HG02642 (cell line): ENCODE measurements at regions not wholly inside any gene's neighbourhood (a gene's known extent, or its start where the extent isn't known, plus 50 kb on each side); places are given as distances from the start of the nearest gene placed in this dataset.

Source experiments
- ATAC-seq: cut with Tn5 transposase; IDR thresholded peaks from one replicate; pipeline ENCODE4 v1.9.1; 2021; ENCODE audit warnings: mild to moderate bottlenecking; ENCODE audit not compliant: unreplicated experiment, poor library complexity

DNA sequence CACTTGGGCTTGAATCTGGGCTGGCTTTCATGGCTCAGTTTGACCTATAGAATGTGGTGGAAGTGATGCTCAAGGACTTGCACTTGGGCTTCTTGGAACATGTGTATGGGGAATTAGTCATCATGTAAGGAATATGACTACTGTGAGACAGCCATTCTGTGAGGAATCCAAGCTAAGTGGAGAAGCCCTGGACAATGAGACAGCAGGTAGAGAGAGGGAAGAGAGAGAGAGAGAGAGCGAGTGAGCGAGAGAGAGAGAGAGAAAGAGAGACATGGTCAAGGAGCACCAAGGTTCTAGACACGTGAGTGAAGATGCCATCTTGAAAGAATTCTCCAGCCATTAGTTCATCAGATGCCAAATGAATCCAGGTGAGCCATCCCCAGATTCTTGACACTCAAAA is 261.6 kb upstream of the SORL1-AS1 start:
- no peak for ATAC-seq

DNA sequence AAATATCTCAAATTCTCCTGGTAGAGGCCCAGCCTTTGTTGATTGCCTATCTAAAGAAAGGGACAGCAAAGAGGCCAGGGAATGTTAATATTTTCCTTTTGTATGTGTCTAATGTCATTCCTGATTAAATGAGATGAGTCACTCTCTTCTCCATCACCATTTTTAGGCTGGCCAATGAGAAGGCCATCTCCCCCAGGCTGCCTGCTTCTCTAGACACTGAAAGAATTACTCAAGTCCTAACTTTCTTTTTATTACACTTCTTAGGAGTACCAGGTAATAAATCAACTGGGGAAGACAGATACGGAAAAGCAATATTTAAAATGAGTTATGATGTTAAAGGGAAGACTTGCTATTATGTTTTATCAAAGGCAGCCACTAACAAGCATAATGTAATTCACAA is 259.2 kb upstream of the SORL1-AS1 start:
- ATAC-seq: no peak

DNA sequence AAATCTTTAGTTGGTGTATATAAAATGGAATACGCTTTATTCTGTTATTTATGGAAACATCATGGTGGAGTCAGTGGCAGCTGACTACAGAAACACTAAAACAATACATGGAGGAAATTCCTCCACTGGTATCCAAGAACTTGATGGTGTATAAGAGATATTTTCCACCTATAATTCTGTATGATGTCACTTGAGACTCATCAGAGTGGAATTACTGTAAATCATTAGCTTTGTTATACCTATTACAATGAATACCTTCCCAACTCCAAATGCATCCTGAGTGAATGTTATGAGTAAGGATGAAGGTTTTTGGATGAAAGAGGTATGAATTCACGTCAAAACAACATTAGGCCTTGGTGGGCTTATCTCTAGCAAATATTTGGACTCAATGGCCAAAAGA is 258.5 kb upstream of the SORL1-AS1 start:
- no peak for ATAC-seq

DNA sequence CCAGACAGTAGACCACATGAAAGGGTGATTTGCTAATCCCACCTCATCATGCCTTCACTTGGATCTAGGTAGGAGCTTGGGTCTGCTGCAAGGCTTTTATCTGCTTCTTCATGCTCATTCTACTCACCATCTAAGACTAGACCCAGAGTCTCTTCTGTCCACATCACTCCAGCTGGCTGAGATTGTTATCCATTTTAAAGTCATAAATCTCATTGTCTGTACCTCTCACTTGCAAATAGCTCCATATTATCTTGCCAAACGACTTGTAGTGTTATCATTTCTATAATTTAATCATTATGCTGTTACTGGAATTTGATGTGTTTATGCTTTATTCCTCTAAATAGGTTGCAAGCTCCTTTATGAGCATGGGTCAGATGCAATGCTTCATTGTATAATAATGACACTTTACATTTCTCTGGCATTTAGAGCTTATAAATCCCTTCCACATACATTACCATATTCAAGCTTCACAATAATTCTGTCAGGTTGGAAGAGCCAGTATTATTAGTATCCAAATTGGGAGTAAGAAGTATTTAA is 254.2 kb upstream of the SORL1-AS1 start:
- no peak for ATAC-seq

DNA sequence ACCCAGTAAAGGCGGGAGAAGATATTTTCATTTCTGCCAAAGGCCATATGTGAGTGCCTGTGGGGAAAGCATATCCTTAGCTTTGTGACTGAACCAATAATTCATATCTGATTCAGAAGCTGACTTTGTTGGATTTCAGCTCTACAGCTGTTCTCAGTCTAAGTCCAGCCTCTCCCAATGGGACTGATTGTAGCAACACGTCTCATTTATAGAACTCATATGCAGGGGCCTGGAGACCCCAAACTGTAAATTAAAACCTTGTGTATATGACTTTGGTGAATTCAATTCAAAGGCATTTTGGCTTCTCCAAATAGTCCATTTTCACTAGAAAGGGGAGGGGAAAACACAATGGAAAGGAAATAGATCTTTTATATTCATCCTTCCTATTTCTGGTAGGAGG is 250.4 kb upstream of the SORL1-AS1 start:
- ATAC-seq: no peak

DNA sequence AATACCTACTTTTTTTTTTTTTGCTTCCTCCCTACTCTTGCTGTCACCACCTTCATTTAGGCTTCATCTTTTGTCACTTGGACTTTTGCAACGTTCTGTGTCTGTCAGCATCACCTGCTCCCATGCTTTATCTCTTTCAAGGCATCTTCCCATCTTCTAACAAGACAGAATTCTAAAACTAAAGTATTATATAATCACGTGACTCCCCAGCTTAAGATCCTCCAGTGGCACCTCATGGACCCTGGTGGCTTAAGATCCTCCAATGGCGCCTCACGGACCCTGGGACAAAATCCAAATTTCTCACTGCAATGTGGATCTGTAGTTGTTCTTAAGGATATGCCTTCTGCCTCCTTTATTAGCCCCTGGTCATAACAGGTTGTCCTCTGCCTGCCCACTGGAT is 248.2 kb upstream of the SORL1-AS1 start:
- ATAC-seq: no peak

DNA sequence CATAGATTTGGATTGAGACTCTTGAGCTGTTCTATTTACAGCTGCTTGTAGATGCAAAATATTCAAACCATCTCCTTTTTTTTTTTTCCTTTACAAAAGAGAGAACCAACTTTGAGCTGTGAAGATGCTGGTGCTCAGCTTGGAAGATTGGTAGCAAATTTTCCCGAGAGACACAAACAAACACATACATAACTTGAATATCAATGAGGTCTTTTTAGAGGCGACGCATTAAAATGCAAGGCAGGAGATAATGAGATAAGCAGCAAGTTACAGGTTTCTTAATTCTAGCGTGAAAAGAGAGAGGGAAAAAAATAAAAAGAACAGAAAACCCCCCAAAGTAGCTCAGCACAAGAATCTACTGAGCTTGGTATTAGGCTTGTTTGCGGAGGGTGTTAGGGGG is 247.0 kb upstream of the SORL1-AS1 start:
- no peak for ATAC-seq

DNA sequence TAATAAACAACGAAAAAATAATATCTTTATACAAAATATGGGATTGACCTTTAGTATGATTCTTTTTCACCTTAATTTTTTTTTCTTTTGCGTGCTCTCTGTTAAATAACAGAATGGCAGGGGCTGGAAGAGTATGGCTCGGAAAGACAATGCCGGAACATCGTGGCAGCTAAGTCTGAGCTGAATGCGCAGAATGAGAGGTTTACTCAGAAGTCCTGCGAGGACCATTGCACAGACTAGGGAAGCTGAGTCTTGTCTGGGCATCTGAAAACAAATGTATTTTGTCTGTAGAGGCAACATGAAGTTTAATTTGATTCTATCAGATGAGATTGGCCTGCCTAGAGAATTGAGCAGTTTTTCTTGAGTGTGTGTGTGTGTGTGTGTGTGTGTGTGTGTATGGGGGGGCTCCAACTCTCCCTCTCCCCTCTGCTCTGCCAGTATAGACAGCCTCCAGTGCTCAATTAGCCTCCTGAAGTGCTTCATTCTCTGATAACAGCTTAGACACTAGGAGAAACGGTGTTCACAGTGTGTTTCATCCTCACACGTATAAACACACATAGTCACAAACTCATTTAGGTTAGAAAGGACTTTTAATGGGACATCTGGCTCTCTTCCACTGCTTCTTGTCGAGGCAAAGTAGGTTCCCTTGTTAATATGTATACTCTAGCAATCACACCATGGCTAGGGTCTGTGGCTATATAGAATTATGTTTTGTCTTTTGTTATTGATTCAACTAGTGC is 244.3 kb upstream of the SORL1-AS1 start:
- ATAC-seq: no peak

DNA sequence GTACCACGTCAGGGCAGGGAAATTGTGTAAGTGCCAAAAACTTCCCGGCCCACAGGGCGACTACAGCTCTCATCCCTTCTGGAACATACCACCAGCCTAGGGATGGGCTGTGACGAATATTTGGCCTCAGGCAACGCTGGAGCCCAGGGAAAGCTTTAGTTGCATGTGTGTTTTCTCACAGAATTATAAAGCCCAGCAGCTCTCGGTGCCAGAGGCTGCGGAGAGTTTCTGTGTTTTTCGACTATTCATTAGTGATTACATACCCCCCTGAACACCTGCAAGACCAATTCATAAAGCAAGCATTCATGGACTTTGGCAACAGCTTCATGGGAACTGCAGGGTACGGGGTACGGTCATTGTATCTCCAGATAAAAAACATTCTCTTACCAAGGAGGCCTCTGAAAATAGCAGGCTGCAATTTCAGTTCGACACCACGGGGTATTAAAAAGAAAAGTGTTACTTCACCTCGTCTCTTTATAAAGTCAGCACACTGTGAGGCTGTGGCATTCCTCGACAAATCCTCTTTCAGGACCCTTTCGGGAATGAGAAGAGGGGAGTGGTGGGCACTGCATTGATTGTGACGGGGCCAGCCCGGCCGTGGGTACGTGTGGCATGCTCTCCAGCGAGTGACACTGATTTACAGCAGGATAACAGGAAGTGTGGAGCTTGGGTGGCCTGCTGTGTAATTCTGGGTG is 243.6 kb upstream of the SORL1-AS1 start:
- ATAC-seq: no peak

DNA sequence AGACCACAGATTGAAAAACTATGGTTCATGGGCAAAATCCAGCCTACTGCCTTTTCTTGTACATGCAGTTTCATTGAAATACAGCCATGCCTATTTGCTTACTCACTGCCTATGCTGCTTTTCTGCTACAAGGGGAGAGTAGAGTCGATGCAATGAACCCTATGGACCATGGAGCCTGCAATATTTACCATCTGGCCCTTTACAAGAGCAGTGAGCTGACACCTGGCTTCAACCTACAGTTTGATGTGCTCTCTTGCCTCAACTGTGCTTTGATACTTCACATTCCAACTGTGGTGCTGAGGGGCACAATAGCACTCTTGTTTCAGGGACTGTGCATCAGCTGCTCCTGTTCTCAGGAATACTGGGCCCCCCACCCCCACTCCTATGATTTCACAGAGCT is 239.5 kb upstream of the SORL1-AS1 start:
- ATAC-seq: no peak

DNA sequence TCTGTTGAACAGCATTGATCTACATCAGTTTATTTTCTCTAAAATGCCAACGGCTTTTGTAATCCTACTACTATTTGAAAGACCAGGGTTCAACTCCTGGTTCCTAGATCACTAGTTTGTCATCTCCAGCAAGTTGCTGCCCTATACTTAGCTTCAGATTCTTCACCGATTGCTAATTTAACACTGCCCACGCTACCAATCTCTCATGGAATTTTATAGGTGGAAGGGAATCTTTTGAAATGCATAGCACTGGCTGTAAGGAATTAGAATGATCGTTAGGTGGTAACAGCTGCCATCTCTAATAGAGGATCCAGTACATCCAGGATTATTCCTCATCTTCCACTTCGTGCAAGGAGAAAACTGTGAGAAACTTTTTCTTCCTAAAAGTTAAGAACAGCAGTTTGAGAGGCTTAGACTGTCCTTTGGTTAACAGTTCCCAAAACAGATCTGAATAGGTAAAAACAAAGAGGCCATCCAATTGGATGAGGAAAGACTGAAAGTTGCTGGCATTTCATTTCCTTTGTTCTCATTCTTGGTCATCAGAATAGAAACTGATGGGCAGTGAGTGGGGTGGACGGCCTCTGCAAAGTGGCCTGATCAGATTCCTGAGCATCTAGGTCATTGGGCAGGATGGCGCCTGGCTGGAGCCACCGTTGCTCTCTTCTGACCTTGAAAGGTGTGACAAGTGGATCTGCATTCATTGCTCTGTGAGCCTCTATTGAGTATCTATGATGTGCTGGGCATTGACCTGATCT is 236.3 kb upstream of the SORL1-AS1 start:
- ATAC-seq: no peak

DNA sequence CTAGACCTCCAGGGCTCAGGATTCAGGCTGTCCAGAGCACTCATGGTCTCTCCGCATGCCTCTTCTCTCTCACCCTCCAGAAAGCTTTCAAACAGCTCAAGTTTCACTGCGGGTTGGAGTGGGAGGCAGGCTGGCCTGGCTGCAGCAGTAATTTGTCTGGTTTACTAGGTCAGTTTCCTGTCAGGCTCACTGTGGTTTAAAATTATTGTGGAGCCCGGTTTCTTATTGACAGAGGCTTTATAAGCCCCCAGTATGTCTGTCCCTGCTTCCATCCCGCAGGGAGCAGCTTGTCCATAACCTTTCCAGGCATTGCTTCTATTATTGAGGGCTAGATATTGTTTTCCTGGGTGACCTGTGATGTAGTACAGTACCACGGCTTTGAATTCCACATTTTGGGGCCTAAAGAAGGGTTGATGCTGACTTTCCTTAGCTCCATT is 235.3 kb upstream of the SORL1-AS1 start:
- ATAC-seq: no peak

DNA sequence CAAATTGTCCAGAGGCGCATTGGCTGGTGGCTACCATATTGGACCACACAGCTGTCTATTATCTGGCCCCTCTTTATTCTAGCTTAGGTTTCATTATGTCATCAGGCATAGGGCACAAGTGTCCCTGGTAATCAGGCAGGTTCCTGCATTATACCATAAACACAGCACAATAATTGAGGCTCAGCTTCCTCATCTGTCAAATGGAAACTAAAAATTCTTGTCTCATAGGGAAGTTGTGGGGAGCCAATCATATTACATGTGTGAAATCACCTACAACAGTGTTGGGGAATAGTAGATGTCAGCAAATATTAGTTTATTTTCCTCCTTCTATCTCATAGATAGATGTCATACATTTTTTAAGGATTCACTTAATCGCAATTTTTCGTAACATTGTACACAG is 231.0 kb upstream of the SORL1-AS1 start:
- ATAC-seq: no peak
